ENCODE measurements at regions not wholly inside any gene's neighbourhood (a gene's known extent, or its start where the extent isn't known, plus 50 kb on each side); places are given as distances from the start of the nearest gene placed in this dataset.
"Not testable (repeated sequence)": the region's sequence is repeated elsewhere in the genome, so short reads cannot be mapped to it uniquely, and the experiment has no call there.

DNA sequence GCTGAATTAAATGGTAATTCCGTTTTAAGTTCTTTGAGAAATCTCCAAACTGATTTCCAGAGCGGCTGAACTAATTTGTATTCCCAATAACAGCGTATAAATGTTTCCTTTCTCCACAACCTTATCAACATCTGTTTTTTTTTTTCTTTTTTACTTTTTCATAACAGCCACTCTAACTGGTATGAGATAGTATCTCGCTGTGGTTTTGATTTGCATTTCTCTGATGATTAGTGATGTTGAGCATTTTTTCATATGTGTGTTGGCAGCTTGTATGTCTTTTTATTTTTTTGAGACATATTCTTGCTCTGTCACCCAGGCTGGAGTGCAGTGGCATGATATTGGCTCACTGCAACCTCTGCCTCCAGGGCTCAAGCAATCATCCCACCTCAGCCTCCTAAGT lies 2018.3 kb upstream of the ACO1 start:
- not testable (repeated sequence) for H3K4me3 Mint-ChIP-seq; H3K36me3 Mint-ChIP-seq; H3K4me1 Mint-ChIP-seq; H3K9me3 Mint-ChIP-seq; H3K27me3 Mint-ChIP-seq; H3K27ac Mint-ChIP-seq; DNase-seq; ATAC-seq (replicated peaks)

DNA sequence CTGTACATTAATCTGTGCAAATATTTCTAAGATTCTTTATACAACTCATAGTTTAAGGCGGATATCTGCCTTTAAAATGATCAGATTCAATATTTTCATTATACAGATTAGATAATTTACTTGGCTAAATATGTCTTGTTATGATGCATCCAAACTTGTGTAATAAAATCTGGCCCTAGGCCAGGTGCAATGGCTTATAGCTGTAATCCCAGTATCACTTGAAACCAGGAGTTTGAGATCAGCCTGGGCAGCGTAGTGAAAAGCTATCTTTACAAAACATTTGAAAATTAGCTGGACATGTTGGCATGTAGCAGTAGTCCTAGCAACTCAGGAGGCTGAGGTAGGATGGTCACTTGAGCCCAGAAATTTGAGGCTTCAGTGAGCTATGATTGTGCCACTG lies 2002.2 kb upstream of the ACO1 start:
- Mint-ChIP-seq H3K4me3 (no peak overlapping the region), H3K27me3 (no peaks in the 10 kb centered on the region), H3K36me3 (no peaks in the 10 kb centered on the region), H3K9me3 (no peaks in the 10 kb centered on the region), H3K4me1 (no peaks in the 10 kb centered on the region), H3K27ac (no peak overlapping the region)
- DNase-seq = no peak
- ATAC-seq (replicated peaks) = no peak

DNA sequence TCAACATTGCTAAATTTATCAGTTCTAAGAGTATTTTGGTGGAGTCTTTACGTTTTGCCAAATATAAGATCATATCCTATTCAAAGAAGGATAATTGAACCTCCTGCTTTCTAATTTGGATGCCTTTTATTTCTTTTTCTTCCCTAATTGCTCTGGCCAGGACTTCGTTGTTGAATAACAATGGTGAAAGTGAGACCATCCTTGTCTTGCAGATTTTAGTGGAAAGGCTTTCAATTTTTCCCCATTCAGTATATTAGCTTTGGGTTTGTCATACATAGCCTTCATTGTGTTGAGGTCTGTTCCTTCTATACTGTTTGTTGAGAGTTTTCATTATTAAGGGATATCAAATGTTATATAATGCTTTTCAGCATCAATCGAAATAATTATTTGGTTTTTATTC lies 1974.2 kb upstream of the ACO1 start:
- Mint-ChIP-seq H3K27me3 (no peaks in the 10 kb centered on the region), H3K27ac (no peak overlapping the region)
- no peak for DNase-seq

DNA sequence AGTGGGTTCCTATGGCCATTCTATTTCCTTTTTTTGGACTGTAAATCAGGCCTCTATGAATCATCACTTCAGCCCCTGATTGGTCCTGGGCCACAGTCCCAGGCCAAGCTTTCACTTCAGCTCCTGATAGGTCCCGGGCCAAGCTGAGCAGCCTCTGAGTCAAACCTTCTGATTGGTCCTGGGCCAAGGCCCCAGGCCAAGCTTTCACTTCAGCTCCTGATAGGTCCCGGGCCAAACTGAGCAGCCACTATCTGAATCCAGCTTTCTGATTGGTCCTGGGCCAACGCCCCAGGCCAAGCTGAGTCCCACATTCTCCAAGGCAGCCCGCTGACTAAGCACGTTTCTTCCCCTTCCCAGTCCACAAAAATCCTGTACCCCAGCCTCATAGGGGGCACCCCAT lies 1972.9 kb upstream of the ACO1 start:
- H3K27ac Mint-ChIP-seq = no peak overlapping the region
- H3K4me3 Mint-ChIP-seq = no peak overlapping the region
- DNase-seq (no peak), ATAC-seq (replicated peaks) (no peak)
- H3K27me3 Mint-ChIP-seq = no peaks in the 10 kb centered on the region
- peaks cover 9 to 23% of the 10 kb centered on the region in 2 donors for H3K9me3 Mint-ChIP-seq
- no peaks in the 10 kb centered on the region for H3K36me3 Mint-ChIP-seq
- no peaks in the 10 kb centered on the region for H3K4me1 Mint-ChIP-seq

More for the DNA sequence above, 1974.2 kb upstream of the ACO1 start:
- peaks cover 9 to 23% of the 10 kb centered on the region in 2 donors for H3K9me3 Mint-ChIP-seq
- H3K4me1 Mint-ChIP-seq = no peaks in the 10 kb centered on the region
- no peak overlapping the region for H3K4me3 Mint-ChIP-seq
- ATAC-seq (replicated peaks) = no peak
- no peaks in the 10 kb centered on the region for H3K36me3 Mint-ChIP-seq

DNA sequence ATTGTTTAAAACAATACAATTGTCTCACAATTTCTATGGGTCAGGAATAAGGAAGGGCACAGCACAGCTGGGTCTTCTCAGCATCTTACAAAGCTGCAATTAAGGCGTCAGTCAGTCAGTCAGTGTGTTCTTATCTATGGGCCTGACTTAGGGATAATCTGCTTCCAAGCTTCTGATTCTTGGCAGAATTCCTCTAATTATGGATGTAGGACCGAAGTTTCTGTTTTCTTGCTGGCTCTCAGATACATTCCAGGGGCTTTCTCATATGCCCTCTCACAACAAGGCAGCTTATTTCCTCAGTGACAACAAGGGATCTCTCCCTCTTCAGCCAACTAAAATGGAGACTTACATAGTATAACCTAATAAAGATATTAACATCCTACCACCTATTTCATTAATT lies 1925.3 kb upstream of the ACO1 start:
- no peaks in the 10 kb centered on the region for H3K4me1 Mint-ChIP-seq
- ATAC-seq (replicated peaks) (no peak), DNase-seq (no peak)
- no peaks in the 10 kb centered on the region for H3K36me3 Mint-ChIP-seq
- H3K27me3 Mint-ChIP-seq = no peaks in the 10 kb centered on the region
- H3K27ac Mint-ChIP-seq = no peak overlapping the region
- peaks cover 2 to 5% of the 10 kb centered on the region in 2 donors for H3K9me3 Mint-ChIP-seq
- no peak overlapping the region for H3K4me3 Mint-ChIP-seq

DNA sequence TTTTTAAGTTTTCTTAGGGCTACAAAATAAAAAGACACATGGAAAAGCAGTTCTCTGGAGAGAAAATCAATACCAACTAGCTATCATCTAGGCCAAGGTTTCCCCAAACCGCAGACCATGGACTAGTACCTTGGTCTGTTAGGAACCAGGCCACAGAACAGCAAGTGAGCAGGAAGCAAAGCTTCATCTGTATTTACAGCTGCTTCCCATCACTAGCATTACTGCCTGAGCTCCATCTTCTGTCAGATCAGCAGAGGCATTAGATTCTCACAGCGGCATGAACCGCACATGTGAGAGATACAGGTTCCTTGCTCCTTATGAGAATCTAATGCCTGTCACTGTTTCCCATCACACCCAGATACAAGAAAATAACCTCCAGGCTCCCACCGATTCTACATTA lies 1907.6 kb upstream of the ACO1 start:
- no peaks in the 10 kb centered on the region for H3K4me1 Mint-ChIP-seq
- H3K36me3 Mint-ChIP-seq = no peaks in the 10 kb centered on the region

DNA sequence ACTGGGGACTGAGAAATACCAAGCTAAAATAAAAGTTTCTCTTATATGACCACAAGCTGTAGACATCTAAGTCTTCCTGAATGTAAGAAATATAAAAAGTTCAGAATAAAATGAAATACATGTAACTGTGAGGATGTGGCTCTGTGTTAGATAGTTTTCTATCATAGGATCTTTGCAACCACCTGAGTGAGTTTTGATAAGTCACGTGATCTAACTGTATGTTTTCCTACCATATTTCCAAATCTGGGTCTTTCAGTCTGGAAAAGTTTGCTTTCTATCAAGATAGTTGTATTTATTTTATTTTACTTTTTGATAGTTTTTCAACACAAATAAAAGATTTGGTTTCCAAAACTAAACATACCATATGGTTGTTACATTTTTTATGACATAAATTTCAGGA lies 1905.8 kb upstream of the ACO1 start:
- H3K4me3 Mint-ChIP-seq = no peak overlapping the region

More for the DNA sequence above, 1907.6 kb upstream of the ACO1 start:
- Mint-ChIP-seq H3K27ac (no peak overlapping the region), H3K4me3 (no peak overlapping the region), H3K27me3 (no peaks in the 10 kb centered on the region), H3K9me3 (no peaks in the 10 kb centered on the region)
- DNase-seq (no peak), ATAC-seq (replicated peaks) (no peak)

DNA sequence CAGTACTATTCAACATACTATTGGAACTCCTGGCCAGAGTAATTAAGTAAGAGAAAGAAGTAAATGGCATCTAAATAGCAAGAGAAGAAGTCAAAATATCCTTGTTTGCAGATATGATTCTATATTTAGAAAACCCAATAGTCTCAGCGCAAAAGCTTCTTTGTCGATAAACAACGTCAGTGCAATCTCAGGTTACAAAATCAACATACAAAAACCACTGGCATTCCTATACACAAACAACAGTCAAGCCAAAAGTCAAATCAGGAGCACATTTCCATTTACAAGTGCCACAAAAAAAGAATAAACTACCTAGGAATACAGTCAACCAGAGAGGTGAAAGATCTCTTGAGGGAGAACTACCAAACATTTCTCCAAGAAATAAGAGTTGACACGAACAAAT lies 1901.9 kb upstream of the ACO1 start:
- no peak overlapping the region for H3K27ac Mint-ChIP-seq
- H3K4me3 Mint-ChIP-seq = no peak overlapping the region
- no peaks in the 10 kb centered on the region for H3K4me1 Mint-ChIP-seq
- ATAC-seq (replicated peaks) (no peak), DNase-seq (no peak)
- H3K9me3 Mint-ChIP-seq = peaks cover 0 to 6% of the 10 kb centered on the region in 2 donors
- H3K36me3 Mint-ChIP-seq = no peaks in the 10 kb centered on the region
- H3K27me3 Mint-ChIP-seq = no peaks in the 10 kb centered on the region

More for the DNA sequence above, 1905.8 kb upstream of the ACO1 start:
- ATAC-seq (replicated peaks) = no peak
- Mint-ChIP-seq H3K27me3 (no peaks in the 10 kb centered on the region), H3K27ac (no peak overlapping the region), H3K36me3 (no peaks in the 10 kb centered on the region), H3K4me1 (no peaks in the 10 kb centered on the region), H3K9me3 (peaks cover 0 to 4% of the 10 kb centered on the region in 2 donors)
- no peak for DNase-seq

DNA sequence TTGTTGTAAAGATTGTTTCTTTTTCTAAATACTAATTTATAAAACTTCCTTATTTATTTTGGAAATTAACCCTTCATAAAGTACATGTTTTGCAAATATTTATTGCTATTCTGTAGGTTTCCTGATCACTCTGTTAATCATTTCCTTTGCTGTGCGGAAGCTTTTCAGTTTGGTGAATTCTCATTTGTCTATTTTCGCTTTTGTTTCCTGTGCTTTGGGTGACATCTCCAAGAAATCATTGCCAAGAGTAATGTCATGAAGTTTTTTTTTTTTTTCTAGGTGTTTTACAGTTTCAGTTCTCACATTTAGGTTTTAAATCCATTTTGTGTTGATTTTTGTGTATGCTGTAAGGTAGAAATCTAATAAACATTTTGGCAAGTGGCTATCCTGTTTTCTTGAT lies 1899.8 kb upstream of the ACO1 start:
- Mint-ChIP-seq H3K27ac (no peak overlapping the region), H3K4me3 (no peak overlapping the region), H3K36me3 (no peaks in the 10 kb centered on the region), H3K4me1 (no peaks in the 10 kb centered on the region), H3K27me3 (no peaks in the 10 kb centered on the region), H3K9me3 (peaks cover 0 to 6% of the 10 kb centered on the region in 2 donors)
- DNase-seq (no peak), ATAC-seq (replicated peaks) (no peak)

DNA sequence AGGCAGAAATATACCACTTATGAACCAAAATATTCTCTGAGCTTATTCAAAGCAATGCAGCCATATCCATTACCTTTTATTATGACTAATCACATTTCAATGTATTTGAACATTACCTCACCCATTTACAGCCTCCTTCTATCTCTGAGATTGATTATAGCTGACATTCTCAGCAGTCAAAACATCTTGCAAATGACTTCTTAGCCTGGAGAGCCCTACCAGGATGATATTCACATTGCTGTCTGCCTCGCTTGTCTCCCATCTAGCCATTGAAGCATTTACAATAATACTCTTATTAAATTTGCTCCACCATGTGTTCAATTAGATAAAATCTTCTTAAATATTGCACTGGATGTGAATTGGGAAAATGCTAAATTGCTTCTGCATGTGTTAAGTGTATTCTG lies 1879.9 kb upstream of the ACO1 start:
- Mint-ChIP-seq H3K4me1 (no peaks in the 10 kb centered on the region), H3K27me3 (no peaks in the 10 kb centered on the region), H3K36me3 (no peaks in the 10 kb centered on the region), H3K4me3 (no peak overlapping the region), H3K9me3 (no peaks in the 10 kb centered on the region), H3K27ac (no peak overlapping the region)
- DNase-seq = no peak
- no peak for ATAC-seq (replicated peaks)

DNA sequence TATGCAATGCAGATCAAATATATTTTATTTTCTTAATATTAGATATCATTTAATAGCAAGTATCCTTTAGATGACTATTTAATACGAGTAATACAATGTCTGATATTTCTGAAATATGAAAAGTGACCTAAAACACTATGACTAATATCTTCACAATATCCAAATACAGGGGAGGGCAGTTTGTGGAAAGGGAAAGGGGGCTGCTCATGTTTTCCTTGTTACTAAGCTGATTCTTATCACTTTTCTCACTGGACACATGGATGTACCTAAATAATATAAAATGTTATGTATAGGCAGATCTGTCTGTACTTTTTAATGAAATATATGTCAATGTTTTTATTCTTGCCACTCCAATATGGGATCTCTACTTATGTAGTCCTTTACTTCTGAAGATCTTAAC lies 1879.1 kb upstream of the ACO1 start:
- no peak for DNase-seq
- no peaks in the 10 kb centered on the region for H3K36me3 Mint-ChIP-seq
- no peaks in the 10 kb centered on the region for H3K4me1 Mint-ChIP-seq
- H3K9me3 Mint-ChIP-seq = no peaks in the 10 kb centered on the region
- ATAC-seq (replicated peaks) = no peak
- no peaks in the 10 kb centered on the region for H3K27me3 Mint-ChIP-seq
- H3K27ac Mint-ChIP-seq = no peak overlapping the region
- no peak overlapping the region for H3K4me3 Mint-ChIP-seq

DNA sequence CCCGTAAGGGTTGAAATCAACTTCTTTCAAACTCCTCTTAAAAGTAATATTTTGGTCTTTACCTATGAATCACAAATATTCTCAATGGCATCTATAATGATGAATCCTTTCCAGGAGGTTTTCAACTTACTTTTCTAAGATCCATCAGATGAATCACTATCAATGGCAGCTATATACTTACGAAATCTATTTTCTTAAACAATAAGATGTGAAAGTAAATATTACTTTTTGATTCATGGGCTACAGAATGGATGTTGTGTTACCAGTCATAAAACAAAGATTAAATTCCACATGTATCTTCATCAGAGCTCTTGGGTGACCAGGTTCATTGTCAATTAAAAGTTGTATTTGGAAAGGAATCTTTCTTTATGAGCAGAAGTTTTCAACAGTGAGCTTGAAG lies 1877.7 kb upstream of the ACO1 start:
- no peaks in the 10 kb centered on the region for H3K27me3 Mint-ChIP-seq
- ATAC-seq (replicated peaks) (no peak), DNase-seq (no peak)
- H3K4me3 Mint-ChIP-seq = no peak overlapping the region
- no peaks in the 10 kb centered on the region for H3K36me3 Mint-ChIP-seq
- H3K9me3 Mint-ChIP-seq = no peaks in the 10 kb centered on the region
- H3K27ac Mint-ChIP-seq = no peak overlapping the region
- H3K4me1 Mint-ChIP-seq = no peaks in the 10 kb centered on the region

DNA sequence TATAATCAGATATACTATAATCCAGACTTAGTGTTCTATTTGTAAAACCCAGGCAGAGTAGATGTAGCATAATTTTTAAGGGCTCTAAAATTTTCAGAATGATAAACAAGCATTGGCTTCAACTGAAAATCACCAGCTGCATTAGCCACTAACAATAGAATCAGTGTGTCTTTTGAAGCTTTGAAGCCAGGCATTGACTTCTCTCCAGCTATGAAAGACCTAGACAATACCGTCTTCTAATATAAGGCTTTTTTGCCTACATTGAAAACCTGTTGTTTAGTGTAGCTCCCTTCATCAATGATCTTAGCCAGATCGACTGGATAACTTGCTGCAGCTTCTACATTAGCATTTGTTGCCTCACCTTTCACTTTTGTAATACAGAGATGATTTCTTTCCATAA lies 1877.3 kb upstream of the ACO1 start:
- Mint-ChIP-seq H3K27me3 (no peaks in the 10 kb centered on the region), H3K36me3 (no peaks in the 10 kb centered on the region), H3K4me1 (no peaks in the 10 kb centered on the region), H3K4me3 (no peak overlapping the region), H3K9me3 (no peaks in the 10 kb centered on the region), H3K27ac (no peak overlapping the region)
- DNase-seq = no peak
- no peak for ATAC-seq (replicated peaks)

DNA sequence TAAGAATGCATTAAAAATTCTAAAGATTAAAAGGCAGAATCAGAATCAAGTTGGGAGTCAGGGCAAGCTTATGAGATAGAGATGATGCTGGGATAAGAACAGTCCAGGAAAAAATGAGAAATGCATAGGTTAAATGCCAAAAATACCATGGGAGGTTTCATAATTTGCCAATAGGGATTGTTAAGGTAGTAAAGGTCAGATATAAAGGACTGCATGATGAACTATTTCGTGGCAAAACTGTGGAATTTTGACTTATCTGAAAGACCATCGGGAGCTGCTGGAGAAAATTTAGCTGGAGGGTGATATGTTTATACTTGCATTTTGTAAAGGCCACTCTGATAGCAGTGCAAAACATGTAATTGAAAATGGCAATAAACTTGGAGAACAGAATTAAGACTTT lies 1872.8 kb upstream of the ACO1 start:
- H3K36me3 Mint-ChIP-seq = no peaks in the 10 kb centered on the region
- H3K4me1 Mint-ChIP-seq = no peaks in the 10 kb centered on the region
- DNase-seq (no peak), ATAC-seq (replicated peaks) (no peak)
- H3K27me3 Mint-ChIP-seq = no peaks in the 10 kb centered on the region
- H3K9me3 Mint-ChIP-seq = peaks cover 0 to 5% of the 10 kb centered on the region in 2 donors
- no peak overlapping the region for H3K27ac Mint-ChIP-seq
- no peak overlapping the region for H3K4me3 Mint-ChIP-seq

DNA sequence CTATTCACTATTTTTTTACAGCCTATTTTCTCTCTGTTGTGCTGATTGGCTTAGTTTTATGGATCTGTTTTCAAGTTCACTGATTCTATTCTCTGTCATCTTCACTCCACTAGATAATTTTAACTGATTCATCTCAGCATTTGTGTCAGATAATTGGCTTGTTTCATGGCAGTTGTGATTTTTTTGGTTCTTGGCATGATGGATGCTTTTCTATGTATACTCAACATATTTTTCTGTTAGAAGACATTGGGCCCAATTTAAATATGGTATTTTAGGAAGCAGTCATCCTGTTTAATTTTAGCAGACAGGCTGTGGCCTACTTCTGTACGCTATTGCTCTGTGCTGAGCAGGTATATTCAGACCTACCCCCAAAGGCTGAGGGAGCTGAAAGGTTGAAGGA lies 1865.3 kb upstream of the ACO1 start:
- ATAC-seq (replicated peaks) (no peak), DNase-seq (no peak)
- no peaks in the 10 kb centered on the region for H3K4me1 Mint-ChIP-seq
- H3K36me3 Mint-ChIP-seq = no peaks in the 10 kb centered on the region
- no peak overlapping the region for H3K27ac Mint-ChIP-seq
- no peaks in the 10 kb centered on the region for H3K27me3 Mint-ChIP-seq
- H3K4me3 Mint-ChIP-seq = no peak overlapping the region
- H3K9me3 Mint-ChIP-seq = no peaks in the 10 kb centered on the region

DNA sequence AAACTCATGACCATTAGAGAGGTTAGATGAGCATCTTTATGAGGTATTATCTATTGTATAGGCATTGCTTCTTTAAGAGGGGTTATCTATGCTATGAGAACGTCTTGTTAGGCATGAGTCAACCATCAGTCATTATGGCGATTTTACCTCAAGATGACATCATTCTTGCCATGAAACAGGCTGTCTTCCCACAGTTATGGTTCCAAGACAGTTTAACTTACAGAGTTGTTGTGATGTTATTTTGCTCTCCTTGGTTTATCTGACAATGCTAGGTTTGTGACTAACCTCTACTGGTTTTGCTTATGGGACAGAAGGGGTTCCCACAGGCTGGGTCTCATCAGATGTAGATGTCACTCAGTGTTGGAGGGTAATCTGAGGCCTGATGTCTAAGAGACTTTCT lies 1864.7 kb upstream of the ACO1 start:
- no peaks in the 10 kb centered on the region for H3K36me3 Mint-ChIP-seq
- H3K4me1 Mint-ChIP-seq = no peaks in the 10 kb centered on the region
- no peaks in the 10 kb centered on the region for H3K27me3 Mint-ChIP-seq
- DNase-seq (no peak), ATAC-seq (replicated peaks) (no peak)
- no peaks in the 10 kb centered on the region for H3K9me3 Mint-ChIP-seq
- H3K27ac Mint-ChIP-seq = no peak overlapping the region
- no peak overlapping the region for H3K4me3 Mint-ChIP-seq
